ENCODE measurements at regions not wholly inside any gene's neighbourhood (a gene's known extent, or its start where the extent isn't known, plus 50 kb on each side); places are given as distances from the start of the nearest gene placed in this dataset.

DNA sequence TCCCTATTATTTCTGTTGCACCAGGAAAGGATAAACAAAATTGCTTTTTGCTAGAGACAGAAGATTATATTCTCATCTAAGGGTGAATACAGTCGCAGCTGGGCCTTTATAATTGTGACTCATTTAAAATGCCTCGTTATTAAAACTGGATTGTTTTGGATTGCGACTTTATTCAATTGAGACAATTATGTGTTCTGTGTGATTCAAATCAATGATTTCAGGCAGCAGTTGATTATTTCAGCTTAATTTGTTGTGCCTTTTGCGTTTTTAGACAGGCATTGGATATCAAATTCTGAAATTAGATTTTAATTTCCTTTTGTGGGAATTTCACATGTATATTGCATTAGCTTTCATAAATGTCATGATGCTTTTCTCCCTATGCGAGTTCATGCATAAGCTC is 778.1 kb upstream of the SOX11 start:
- Mint-ChIP-seq H3K27ac (ENCODE audit: unreplicated experiment) (no peak overlapping the region), H3K4me1 (ENCODE audit: low read depth) (peaks cover 13% of the 10 kb centered on the region), H3K9me3 (ENCODE audit: low read depth) (no peaks in the 10 kb centered on the region), H3K27me3 (ENCODE audit: low read depth) (no peaks in the 10 kb centered on the region), H3K36me3 (ENCODE audit: low read depth) (no peaks in the 10 kb centered on the region), H3K4me3 (ENCODE audit: unreplicated experiment) (no peak overlapping the region)
- TF ChIP-seq, protein P1, sequence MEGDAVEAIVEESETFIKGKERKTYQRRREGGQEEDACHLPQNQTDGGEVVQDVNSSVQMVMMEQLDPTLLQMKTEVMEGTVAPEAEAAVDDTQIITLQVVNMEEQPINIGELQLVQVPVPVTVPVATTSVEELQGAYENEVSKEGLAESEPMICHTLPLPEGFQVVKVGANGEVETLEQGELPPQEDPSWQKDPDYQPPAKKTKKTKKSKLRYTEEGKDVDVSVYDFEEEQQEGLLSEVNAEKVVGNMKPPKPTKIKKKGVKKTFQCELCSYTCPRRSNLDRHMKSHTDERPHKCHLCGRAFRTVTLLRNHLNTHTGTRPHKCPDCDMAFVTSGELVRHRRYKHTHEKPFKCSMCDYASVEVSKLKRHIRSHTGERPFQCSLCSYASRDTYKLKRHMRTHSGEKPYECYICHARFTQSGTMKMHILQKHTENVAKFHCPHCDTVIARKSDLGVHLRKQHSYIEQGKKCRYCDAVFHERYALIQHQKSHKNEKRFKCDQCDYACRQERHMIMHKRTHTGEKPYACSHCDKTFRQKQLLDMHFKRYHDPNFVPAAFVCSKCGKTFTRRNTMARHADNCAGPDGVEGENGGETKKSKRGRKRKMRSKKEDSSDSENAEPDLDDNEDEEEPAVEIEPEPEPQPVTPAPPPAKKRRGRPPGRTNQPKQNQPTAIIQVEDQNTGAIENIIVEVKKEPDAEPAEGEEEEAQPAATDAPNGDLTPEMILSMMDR (IDR thresholded peaks at IDR 0.05), result no peak
- no peak for DNase-seq (ENCODE audit: low spot score)

- Mint-ChIP-seq H3K27ac (ENCODE audit: unreplicated experiment) (no peak overlapping the region), H3K9me3 (ENCODE audit: low read depth) (no peaks in the 10 kb centered on the region), H3K36me3 (ENCODE audit: low read depth) (no peaks in the 10 kb centered on the region), H3K4me3 (ENCODE audit: unreplicated experiment) (no peak overlapping the region), H3K27me3 (ENCODE audit: low read depth) (no peaks in the 10 kb centered on the region), H3K4me1 (ENCODE audit: low read depth) (peaks cover 13% of the 10 kb centered on the region)
- no peak for DNase-seq (ENCODE audit: low spot score)
- TF ChIP-seq, protein P1 (IDR thresholded peaks at IDR 0.05), result no peak
Observed at GRCh38 chr2:4914551-4914950, 777.6 kb upstream of the SOX11 start.

DNA sequence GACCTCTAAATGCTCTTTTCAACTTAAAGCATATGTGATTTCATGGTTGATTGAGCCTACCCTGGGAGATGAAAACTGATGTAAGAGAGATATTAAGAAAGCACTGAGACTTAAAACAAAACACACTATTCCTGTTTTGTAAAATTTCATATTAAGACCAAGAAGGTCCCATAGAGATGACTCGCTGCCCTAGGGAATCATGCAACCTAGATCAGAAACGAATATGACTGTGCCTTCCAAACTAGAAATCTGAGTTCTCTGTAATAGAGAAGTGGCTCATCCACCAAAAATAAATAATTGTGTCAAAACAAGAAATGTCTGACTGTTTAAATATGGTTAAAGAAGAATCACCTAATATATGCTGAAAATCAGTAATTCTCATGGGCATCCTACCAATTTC is 776.8 kb upstream of the SOX11 start:
- no peaks in the 10 kb centered on the region for H3K9me3 Mint-ChIP-seq (ENCODE audit: low read depth)

DNA sequence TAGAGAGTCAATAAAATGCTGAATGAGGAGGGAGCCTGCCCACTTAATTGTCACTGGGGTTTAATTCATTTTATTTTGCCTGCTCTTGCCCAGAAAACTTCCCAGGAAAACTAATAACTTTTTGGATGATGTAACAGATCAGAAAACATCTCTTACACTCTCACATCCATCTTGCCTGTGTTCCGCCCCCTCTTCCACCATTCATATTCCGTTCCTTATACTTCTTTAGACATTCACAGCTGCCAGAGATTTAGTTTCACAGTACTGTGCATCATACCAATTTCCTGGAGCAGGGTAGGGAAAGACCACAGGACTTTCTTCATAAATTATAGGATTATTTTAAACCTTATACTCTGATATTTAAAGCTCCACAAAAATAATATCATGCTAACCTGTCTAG is 776.1 kb upstream of the SOX11 start:
- peak overlapping the region; percentile 23 for H3K27ac Mint-ChIP-seq (ENCODE audit: unreplicated experiment)

More for the DNA sequence above, 776.8 kb upstream of the SOX11 start:
- no peaks in the 10 kb centered on the region for H3K36me3 Mint-ChIP-seq (ENCODE audit: low read depth)
- TF ChIP-seq, protein P1 (IDR thresholded peaks at IDR 0.05), result no peak
- H3K27me3 Mint-ChIP-seq (ENCODE audit: low read depth), result no peaks in the 10 kb centered on the region
- peaks cover 13% of the 10 kb centered on the region for H3K4me1 Mint-ChIP-seq (ENCODE audit: low read depth)
- H3K27ac Mint-ChIP-seq (ENCODE audit: unreplicated experiment), result no peak overlapping the region
- no peak for DNase-seq (ENCODE audit: low spot score)
- no peak overlapping the region for H3K4me3 Mint-ChIP-seq (ENCODE audit: unreplicated experiment)

DNA sequence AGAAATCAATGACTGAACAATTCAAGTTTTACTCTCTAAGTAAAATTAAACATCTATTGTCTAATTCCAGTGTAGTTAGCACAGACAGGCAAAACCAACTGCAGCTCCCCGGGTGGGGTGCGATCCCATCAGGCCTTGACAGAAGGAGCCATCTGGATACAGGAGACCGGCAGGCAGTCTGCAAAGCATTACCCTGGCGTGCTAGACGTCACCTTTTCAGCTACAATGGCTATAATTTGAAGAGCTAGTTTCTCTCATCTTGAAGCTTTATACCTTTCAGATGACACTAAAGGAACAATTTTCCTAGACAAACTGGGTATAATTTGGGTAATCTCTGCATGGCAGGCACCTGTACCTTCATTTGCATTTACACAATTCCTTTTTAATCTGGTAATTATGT is 761.5 kb upstream of the SOX11 start:
- Mint-ChIP-seq H3K27me3 (ENCODE audit: low read depth) (no peaks in the 10 kb centered on the region), H3K36me3 (ENCODE audit: low read depth) (peaks cover 1% of the 10 kb centered on the region), H3K27ac (ENCODE audit: unreplicated experiment) (no peak overlapping the region), H3K4me3 (ENCODE audit: unreplicated experiment) (no peak overlapping the region), H3K9me3 (ENCODE audit: low read depth) (no peaks in the 10 kb centered on the region), H3K4me1 (ENCODE audit: low read depth) (peaks cover 8% of the 10 kb centered on the region)
- TF ChIP-seq, protein P1 (IDR thresholded peaks at IDR 0.05), result no peak
- DNase-seq (ENCODE audit: low spot score), result no peak

More for the DNA sequence above, 776.1 kb upstream of the SOX11 start:
- Mint-ChIP-seq H3K4me1 (ENCODE audit: low read depth) (peaks cover 13% of the 10 kb centered on the region), H3K27me3 (ENCODE audit: low read depth) (no peaks in the 10 kb centered on the region), H3K36me3 (ENCODE audit: low read depth) (no peaks in the 10 kb centered on the region), H3K9me3 (ENCODE audit: low read depth) (no peaks in the 10 kb centered on the region), H3K4me3 (ENCODE audit: unreplicated experiment) (no peak overlapping the region)
- TF ChIP-seq, protein P1 (IDR thresholded peaks at IDR 0.05), result no peak
- DNase-seq (ENCODE audit: low spot score), result no peak
